ENCODE measurements at regions not wholly inside any gene's neighbourhood (a gene's known extent, or its start where the extent isn't known, plus 50 kb on each side); places are given as distances from the start of the nearest gene placed in this dataset.

DNA sequence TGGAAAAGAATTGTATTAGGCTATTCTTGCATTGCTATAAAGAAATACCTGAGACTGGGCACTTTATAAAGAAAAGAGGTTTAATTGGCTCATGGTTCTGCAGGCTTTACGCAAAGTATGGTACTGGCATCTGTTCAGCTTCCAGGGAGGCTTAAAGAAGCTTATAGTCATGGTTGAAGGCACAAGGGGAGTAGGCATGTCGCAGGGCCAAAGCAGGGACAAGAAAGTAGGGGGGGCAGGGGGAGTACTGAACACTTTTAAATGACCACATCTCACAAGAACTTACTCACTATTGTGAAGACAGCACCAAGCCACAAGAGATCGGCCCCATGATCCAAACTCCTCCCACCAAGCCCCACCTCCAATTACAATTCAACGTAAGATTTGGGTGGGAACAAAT, 152.5 kb upstream of the PHF14 start (continued):
- no peak for TF ChIP-seq ZFP3 (tag by site-specific recombination; IDR thresholded peaks at IDR 0.05; ENCODE audit: low read depth)
- TF ChIP-seq, protein P1, sequence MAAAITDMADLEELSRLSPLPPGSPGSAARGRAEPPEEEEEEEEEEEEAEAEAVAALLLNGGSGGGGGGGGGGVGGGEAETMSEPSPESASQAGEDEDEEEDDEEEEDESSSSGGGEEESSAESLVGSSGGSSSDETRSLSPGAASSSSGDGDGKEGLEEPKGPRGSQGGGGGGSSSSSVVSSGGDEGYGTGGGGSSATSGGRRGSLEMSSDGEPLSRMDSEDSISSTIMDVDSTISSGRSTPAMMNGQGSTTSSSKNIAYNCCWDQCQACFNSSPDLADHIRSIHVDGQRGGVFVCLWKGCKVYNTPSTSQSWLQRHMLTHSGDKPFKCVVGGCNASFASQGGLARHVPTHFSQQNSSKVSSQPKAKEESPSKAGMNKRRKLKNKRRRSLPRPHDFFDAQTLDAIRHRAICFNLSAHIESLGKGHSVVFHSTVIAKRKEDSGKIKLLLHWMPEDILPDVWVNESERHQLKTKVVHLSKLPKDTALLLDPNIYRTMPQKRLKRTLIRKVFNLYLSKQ (tag by site-specific recombination; IDR thresholded peaks at IDR 0.05; ENCODE audit: borderline replicate concordance), result no peak

GRCh38 chr7:10824154-10824553, 149.5 kb upstream of the PHF14 start:
- Histone ChIP-seq H3K4me1 (ENCODE audit: control insufficient read depth, insufficient read depth, low read length) (no peaks in the 10 kb centered on the region), H3K4me3 (ENCODE audit: low read depth, low read length) (no peak overlapping the region), H3K9me3 (ENCODE audit: control insufficient read depth, insufficient read depth, low read depth, low read length) (no peaks in the 10 kb centered on the region), H3K27ac (ENCODE audit: extremely low read depth, low read depth, low read length) (no peak overlapping the region), H3K36me3 (ENCODE audit: control insufficient read depth in 2 of 2, insufficient read depth in 1 of 2, low read length in 2 of 2) (no peaks in the 10 kb centered on the region)
- ChIA-PET CTCF (no interaction called here), POLR2A (no interaction called here)
- TF ChIP-seq, protein P2, sequence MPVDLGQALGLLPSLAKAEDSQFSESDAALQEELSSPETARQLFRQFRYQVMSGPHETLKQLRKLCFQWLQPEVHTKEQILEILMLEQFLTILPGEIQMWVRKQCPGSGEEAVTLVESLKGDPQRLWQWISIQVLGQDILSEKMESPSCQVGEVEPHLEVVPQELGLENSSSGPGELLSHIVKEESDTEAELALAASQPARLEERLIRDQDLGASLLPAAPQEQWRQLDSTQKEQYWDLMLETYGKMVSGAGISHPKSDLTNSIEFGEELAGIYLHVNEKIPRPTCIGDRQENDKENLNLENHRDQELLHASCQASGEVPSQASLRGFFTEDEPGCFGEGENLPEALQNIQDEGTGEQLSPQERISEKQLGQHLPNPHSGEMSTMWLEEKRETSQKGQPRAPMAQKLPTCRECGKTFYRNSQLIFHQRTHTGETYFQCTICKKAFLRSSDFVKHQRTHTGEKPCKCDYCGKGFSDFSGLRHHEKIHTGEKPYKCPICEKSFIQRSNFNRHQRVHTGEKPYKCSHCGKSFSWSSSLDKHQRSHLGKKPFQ (tag by site-specific recombination; IDR thresholded peaks at IDR 0.05), result no peak
- no peak for TF ChIP-seq YY1 (tag by site-specific recombination; IDR thresholded peaks at IDR 0.05)
- TF ChIP-seq RBAK (tag by site-specific recombination; IDR thresholded peaks at IDR 0.05), result no peak
- TF ChIP-seq ZNF707 (tag by site-specific recombination; IDR thresholded peaks at IDR 0.05), result no peak
- TF ChIP-seq, protein P3, sequence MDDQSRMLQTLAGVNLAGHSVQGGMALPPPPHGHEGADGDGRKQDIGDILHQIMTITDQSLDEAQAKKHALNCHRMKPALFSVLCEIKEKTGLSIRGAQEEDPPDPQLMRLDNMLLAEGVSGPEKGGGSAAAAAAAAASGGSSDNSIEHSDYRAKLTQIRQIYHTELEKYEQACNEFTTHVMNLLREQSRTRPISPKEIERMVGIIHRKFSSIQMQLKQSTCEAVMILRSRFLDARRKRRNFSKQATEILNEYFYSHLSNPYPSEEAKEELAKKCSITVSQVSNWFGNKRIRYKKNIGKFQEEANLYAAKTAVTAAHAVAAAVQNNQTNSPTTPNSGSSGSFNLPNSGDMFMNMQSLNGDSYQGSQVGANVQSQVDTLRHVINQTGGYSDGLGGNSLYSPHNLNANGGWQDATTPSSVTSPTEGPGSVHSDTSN (CRISPR knock-in tag; IDR thresholded peaks at IDR 0.05), result no peak
- TF ChIP-seq ZNF660 (tag by site-specific recombination; IDR thresholded peaks at IDR 0.05), result no peak

- no peak overlapping the region for H3K4me3 ChIP-seq (ENCODE audit: low read depth, low read length)
- H3K9me3 ChIP-seq (ENCODE audit: control insufficient read depth, insufficient read depth, low read depth, low read length), result no peaks in the 10 kb centered on the region
- ChIA-PET CTCF (interaction anchor here (0.7 kb wide), 1 partner anchor 975 kb away, joined by 4 read pairs; no protein-coding TSS in a partner anchor), POLR2A (interaction anchor here (0.7 kb wide), 1 partner anchor 101 kb away, joined by 3 read pairs; a partner anchor contains a TSS)
- no peak overlapping the region for H3K27ac ChIP-seq (ENCODE audit: extremely low read depth, low read depth, low read length)
- no peaks in the 10 kb centered on the region for H3K4me1 ChIP-seq (ENCODE audit: control insufficient read depth, insufficient read depth, low read length)
- no peaks in the 10 kb centered on the region for H3K36me3 ChIP-seq (ENCODE audit: control insufficient read depth in 2 of 2, insufficient read depth in 1 of 2, low read length in 2 of 2)
- TF ChIP-seq ZNF561 (tag by site-specific recombination; IDR thresholded peaks at IDR 0.05; ENCODE audit: borderline replicate concordance) (no peak), ZSCAN30 (tag by site-specific recombination; IDR thresholded peaks at IDR 0.05) (no peak), HOXA7 (CRISPR knock-in tag; IDR thresholded peaks at IDR 0.05; ENCODE audit: borderline replicate concordance) (no peak), ZBTB21 (tag by site-specific recombination; IDR thresholded peaks at IDR 0.05) (no peak), ZNF510 (tag by site-specific recombination; IDR thresholded peaks at IDR 0.05; ENCODE audit: insufficient replicate concordance) (no peak), ZNF610 (tag by site-specific recombination; IDR thresholded peaks at IDR 0.05; ENCODE audit: borderline replicate concordance) (no peak), SALL2 (tag by site-specific recombination; IDR thresholded peaks at IDR 0.05; ENCODE audit: borderline replicate concordance) (no peak), ZNF140 (tag by site-specific recombination; IDR thresholded peaks at IDR 0.05) (no peak), ZNF600 (tag by site-specific recombination; IDR thresholded peaks at IDR 0.05) (no peak), ZNF335 (tag by site-specific recombination; conservative IDR thresholded peaks at IDR 0.05) (no peak), GLIS1 (tag by site-specific recombination; IDR thresholded peaks at IDR 0.05) (no peak), ZNF146 (tag by site-specific recombination; IDR thresholded peaks at IDR 0.05) (no peak), ZBTB8A (tag by site-specific recombination; IDR thresholded peaks at IDR 0.05) (no peak)
- TF ChIP-seq, protein P4, sequence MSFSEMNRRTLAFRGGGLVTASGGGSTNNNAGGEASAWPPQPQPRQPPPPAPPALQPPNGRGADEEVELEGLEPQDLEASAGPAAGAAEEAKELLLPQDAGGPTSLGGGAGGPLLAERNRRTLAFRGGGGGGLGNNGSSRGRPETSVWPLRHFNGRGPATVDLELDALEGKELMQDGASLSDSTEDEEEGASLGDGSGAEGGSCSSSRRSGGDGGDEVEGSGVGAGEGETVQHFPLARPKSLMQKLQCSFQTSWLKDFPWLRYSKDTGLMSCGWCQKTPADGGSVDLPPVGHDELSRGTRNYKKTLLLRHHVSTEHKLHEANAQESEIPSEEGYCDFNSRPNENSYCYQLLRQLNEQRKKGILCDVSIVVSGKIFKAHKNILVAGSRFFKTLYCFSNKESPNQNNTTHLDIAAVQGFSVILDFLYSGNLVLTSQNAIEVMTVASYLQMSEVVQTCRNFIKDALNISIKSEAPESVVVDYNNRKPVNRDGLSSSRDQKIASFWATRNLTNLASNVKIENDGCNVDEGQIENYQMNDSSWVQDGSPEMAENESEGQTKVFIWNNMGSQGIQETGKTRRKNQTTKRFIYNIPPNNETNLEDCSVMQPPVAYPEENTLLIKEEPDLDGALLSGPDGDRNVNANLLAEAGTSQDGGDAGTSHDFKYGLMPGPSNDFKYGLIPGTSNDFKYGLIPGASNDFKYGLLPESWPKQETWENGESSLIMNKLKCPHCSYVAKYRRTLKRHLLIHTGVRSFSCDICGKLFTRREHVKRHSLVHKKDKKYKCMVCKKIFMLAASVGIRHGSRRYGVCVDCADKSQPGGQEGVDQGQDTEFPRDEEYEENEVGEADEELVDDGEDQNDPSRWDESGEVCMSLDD (tag by site-specific recombination; IDR thresholded peaks at IDR 0.05), result no peak
Observed at GRCh38 chr7:10838228-10838627, 135.4 kb upstream of the PHF14 start.

All from HEK293 (cell line).